ENCODE measurements at regions not wholly inside any gene's neighbourhood (a gene's known extent, or its start where the extent isn't known, plus 50 kb on each side); places are given as distances from the start of the nearest gene placed in this dataset.

GRCh38 chr19:56916528-56916927, 76.0 kb upstream of the PEG3 start:
- Histone ChIP-seq H3K4me3 (no peak overlapping the region), H3K4me1 (replicated peaks in 1 of 2; ENCODE audit: control insufficient read depth in 2 of 2, insufficient read depth in 2 of 2, low read length in 2 of 2) (no peaks in the 10 kb centered on the region), H3K36me3 (ENCODE audit: control insufficient read depth, insufficient read depth, low read length) (no peaks in the 10 kb centered on the region), H3K79me2 (ENCODE audit: control insufficient read depth, insufficient read depth, low read length) (no peaks in the 10 kb centered on the region), H3K27ac (ENCODE audit: extremely low read depth, low read depth, low read length) (no peak overlapping the region), H3K9me1 (ENCODE audit: control insufficient read depth, insufficient read depth, low read length) (no peaks in the 10 kb centered on the region), H4K20me1 (replicated peaks; ENCODE audit: control insufficient read depth, insufficient read depth, low read length) (no peaks in the 10 kb centered on the region), H3K27me3 (ENCODE audit: control insufficient read depth in 2 of 2, insufficient read depth in 2 of 2, low read length in 2 of 2) (no peaks in the 10 kb centered on the region), H3K4me2 (ENCODE audit: insufficient read depth, low read length) (no peak overlapping the region), H3K9ac (ENCODE audit: insufficient read depth in 1 of 2, low read depth in 2 of 2, low read length in 2 of 2) (no peak overlapping the region), H2AFZ (ENCODE audit: low read depth, low read length) (no peak overlapping the region), H3K9me3 (replicated peaks; ENCODE audit: control insufficient read depth, insufficient read depth, low read depth, low read length) (no peaks in the 10 kb centered on the region)
- in situ Hi-C loops (cut with MboI): no loop called here
- no peak for ATAC-seq
- TF ChIP-seq NCOR1 (IDR thresholded peaks at IDR 0.05) (no peak), KDM4B (IDR thresholded peaks at IDR 0.05; ENCODE audit: borderline replicate concordance in 2 of 2, low read depth in 1 of 2) (no peak), ZNF75A (CRISPR knock-in tag; IDR thresholded peaks at IDR 0.05) (no peak), ZBTB40 (IDR thresholded peaks at IDR 0.05) (no peak), ZBTB40 (CRISPR knock-in tag; IDR thresholded peaks at IDR 0.05) (no peak), MCM2 (IDR thresholded peaks at IDR 0.05; ENCODE audit: low read depth) (no peak), ZNF764 (CRISPR knock-in tag; IDR thresholded peaks at IDR 0.05; ENCODE audit: low read depth) (no peak), ZNF639 (CRISPR knock-in tag; conservative IDR thresholded peaks at IDR 0.05 in 1 of 2, IDR thresholded peaks at IDR 0.05 in 1 of 2) (no peak), YY1 (IDR thresholded peaks at IDR 0.05; ENCODE audit: borderline replicate concordance in 1 of 3, control insufficient read depth in 1 of 3, extremely low read depth in 1 of 3, insufficient read depth in 3 of 3, insufficient read length in 1 of 3, insufficient replicate concordance in 2 of 3, low read depth in 1 of 3, low read length in 2 of 3) (no peak), ZNF146 (CRISPR knock-in tag; IDR thresholded peaks at IDR 0.05; ENCODE audit: unreplicated experiment) (no peak), BRD4 (IDR thresholded peaks at IDR 0.05) (no peak)
- intact Hi-C loops (cut with micrococcal nuclease): no loop called here
- no peak for FAIRE-seq
- POLR2A ChIA-PET: no interaction called here
- no TSS peak for BruUV-seq (replicated peaks)
- CTCF ChIA-PET (ENCODE audit: low intra/inter-chr PET ratio): no interaction called here
- DNase-seq (ENCODE audit: extremely low read depth in 1 of 4, low spot score in 3 of 4): no peak
- 7% methylated on average over 2 of the region's 2 CpGs for WGBS (ENCODE audit: insufficient coverage, low coverage, missing lambda C conversion rate)

Data from K562 (cell line).